IPS-15b (cell line): ENCODE measurements at regions not wholly inside any gene's neighbourhood (a gene's known extent, or its start where the extent isn't known, plus 50 kb on each side); places are given as distances from the start of the nearest gene placed in this dataset.

Source experiments
- H3K27me3 ChIP-seq: one replicate; pipeline ENCODE4 v1.6.1; 2013; ENCODE audit warnings: low read length; ENCODE audit not compliant: control insufficient read depth, insufficient read depth
- H3K36me3 ChIP-seq: one replicate; pipeline ENCODE4 v1.6.1; 2013; ENCODE audit warnings: low read length; ENCODE audit not compliant: control insufficient read depth, insufficient read depth
- H3K4me1 ChIP-seq: one replicate; pipeline ENCODE4 v1.6.1; 2013; ENCODE audit warnings: mild to moderate bottlenecking, low read length; ENCODE audit not compliant: control insufficient read depth, insufficient read depth
- H3K4me3 ChIP-seq: one replicate; pipeline ENCODE4 v1.5.1; 2013; ENCODE audit warnings: low read depth, low read length
- H3K9ac ChIP-seq: one replicate; pipeline ENCODE4 v1.6.1; 2013; ENCODE audit warnings: low read depth, mild to moderate bottlenecking, low read length
- H3K9me3 ChIP-seq: one replicate; pipeline ENCODE4 v1.6.1; 2013; ENCODE audit warnings: mild to moderate bottlenecking, low read length; ENCODE audit not compliant: control insufficient read depth, insufficient read depth

GRCh38 chr9:101897196-101897595 lies 158.7 kb upstream of the GRIN3A start:
- Histone ChIP-seq H3K36me3 (no peaks in the 10 kb centered on the region), H3K9me3 (no peaks in the 10 kb centered on the region), H3K4me3 (no peak overlapping the region), H3K27me3 (no peaks in the 10 kb centered on the region), H3K4me1 (no peaks in the 10 kb centered on the region), H3K9ac (no peak overlapping the region)

DNA sequence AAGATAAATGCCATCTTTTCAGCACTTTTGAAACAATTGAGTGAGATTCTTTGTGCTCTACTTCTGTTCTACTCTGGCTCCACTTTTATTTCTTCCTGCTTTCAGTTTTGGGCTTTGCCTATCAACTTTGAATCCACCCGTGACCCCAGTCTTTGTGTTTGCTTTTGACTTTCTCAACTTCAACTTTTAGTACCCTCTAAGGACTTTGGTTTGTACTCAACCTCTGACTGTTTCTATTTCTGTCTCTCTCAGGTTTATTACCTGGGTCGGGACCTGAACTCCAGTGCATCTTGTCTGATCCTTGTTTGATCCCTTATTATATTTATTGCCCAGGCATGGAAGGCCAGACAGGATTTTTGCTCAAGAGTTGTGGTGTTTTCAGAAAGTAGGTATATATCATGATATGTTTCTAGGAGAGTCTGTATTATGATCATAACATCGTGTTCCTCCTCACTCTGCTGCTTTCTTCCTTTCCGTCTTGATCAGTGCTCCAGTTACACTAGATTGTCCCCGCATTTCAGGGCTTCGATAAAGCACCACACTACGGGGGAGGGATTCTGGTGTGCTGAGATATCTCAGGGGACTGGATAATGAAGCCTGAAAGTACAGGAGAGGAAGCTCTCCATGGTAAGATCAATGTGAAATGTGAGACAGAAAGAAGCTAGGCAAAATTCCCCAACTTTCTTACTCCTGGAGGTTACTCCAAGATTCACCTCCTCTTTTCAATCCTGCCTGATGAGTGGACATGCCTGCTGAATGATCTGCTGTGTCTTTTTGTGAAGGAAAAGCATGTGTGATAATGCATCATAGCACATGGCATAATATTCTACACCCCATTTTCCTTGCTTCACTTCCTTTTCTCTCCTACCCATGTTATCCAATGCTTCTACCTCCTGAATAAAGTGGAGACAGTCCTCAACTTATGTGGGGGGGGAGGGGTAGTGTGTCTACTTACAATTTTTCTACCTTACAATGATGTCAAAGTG lies 155.5 kb upstream of the GRIN3A start:
- H3K27me3 ChIP-seq: no peaks in the 10 kb centered on the region
- H3K4me1 ChIP-seq: no peaks in the 10 kb centered on the region
- H3K36me3 ChIP-seq: no peaks in the 10 kb centered on the region
- no peak overlapping the region for H3K4me3 ChIP-seq
- H3K9ac ChIP-seq: no peak overlapping the region
- no peaks in the 10 kb centered on the region for H3K9me3 ChIP-seq

GRCh38 chr9:101881508-101881907 lies 143.1 kb upstream of the GRIN3A start:
- Histone ChIP-seq H3K27me3 (no peaks in the 10 kb centered on the region), H3K9ac (no peak overlapping the region), H3K9me3 (no peaks in the 10 kb centered on the region), H3K36me3 (no peaks in the 10 kb centered on the region), H3K4me1 (no peaks in the 10 kb centered on the region), H3K4me3 (no peak overlapping the region)

GRCh38 chr9:101880846-101881245 lies 142.4 kb upstream of the GRIN3A start:
- H3K27me3 ChIP-seq: no peaks in the 10 kb centered on the region
- H3K4me1 ChIP-seq: no peaks in the 10 kb centered on the region
- no peak overlapping the region for H3K4me3 ChIP-seq
- no peak overlapping the region for H3K9ac ChIP-seq
- H3K36me3 ChIP-seq: no peaks in the 10 kb centered on the region
- H3K9me3 ChIP-seq: no peaks in the 10 kb centered on the region

DNA sequence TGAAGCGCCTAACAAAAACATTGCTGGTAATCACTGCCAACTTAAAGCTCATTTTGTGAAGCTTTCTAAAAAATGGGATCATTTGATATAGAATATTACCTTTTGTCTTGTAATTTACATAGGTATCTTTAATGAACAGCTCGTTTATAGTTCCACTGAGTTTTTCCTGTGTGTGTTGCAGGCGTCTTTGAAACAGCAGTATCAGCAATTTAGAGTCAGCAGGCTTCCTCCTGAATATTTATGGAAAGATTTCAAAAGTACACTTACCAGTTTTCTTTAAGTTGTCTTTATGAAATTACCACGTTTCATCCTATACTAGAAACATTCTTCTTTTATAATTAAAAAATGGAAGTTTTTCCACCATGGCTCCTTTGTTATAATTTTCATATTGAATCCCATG lies 140.3 kb upstream of the GRIN3A start:
- no peaks in the 10 kb centered on the region for H3K36me3 ChIP-seq
- H3K27me3 ChIP-seq: no peaks in the 10 kb centered on the region
- H3K9ac ChIP-seq: no peak overlapping the region
- H3K4me3 ChIP-seq: no peak overlapping the region
- no peaks in the 10 kb centered on the region for H3K4me1 ChIP-seq
- no peaks in the 10 kb centered on the region for H3K9me3 ChIP-seq

GRCh38 chr9:101877439-101877838 lies 139.0 kb upstream of the GRIN3A start:
- no peak overlapping the region for H3K4me3 ChIP-seq
- H3K36me3 ChIP-seq: no peaks in the 10 kb centered on the region
- no peak overlapping the region for H3K9ac ChIP-seq
- no peaks in the 10 kb centered on the region for H3K27me3 ChIP-seq
- H3K4me1 ChIP-seq: no peaks in the 10 kb centered on the region
- H3K9me3 ChIP-seq: no peaks in the 10 kb centered on the region

DNA sequence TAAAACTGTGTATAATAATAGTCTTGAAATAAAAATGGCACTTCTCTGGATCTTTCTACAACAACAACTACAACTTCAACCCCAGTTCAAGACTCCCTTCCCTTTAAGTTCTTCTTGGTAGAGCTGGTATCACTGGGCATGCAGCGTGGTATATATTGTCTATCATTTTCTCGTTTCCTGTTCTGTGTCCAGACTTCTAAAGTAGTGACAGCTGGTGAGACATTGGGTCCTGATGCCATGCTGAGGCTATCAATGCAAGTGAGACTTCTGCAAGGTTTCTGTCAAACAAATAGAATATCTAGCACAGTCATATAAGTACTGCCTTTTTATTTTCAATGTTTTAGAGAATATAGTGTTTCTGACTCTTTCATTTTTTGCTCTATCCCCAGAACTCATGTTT lies 123.0 kb upstream of the GRIN3A start:
- H3K36me3 ChIP-seq: no peaks in the 10 kb centered on the region
- H3K4me1 ChIP-seq: no peaks in the 10 kb centered on the region
- no peak overlapping the region for H3K9ac ChIP-seq
- no peaks in the 10 kb centered on the region for H3K9me3 ChIP-seq
- no peaks in the 10 kb centered on the region for H3K27me3 ChIP-seq
- H3K4me3 ChIP-seq: no peak overlapping the region

DNA sequence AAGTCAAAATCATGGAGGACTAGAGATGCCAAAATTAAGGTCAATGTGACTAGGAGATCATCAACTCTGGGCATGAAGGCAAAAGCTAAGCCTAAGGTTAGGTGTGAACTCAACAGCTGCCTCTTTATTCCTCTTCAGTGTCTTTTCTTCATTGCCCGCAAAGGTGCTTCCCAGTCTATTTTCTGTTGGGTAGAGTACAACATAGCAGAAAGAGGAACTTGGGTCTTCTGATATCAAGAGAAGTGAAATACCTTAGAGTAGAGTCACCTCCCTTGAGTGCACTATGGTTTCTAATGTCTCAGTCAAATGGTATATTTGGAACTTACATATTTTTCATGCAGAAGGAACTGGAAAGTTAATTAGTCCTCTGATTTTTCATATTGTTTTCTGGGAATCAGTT lies 122.5 kb upstream of the GRIN3A start:
- no peaks in the 10 kb centered on the region for H3K4me1 ChIP-seq
- no peak overlapping the region for H3K4me3 ChIP-seq
- no peaks in the 10 kb centered on the region for H3K9me3 ChIP-seq
- no peak overlapping the region for H3K9ac ChIP-seq
- no peaks in the 10 kb centered on the region for H3K27me3 ChIP-seq
- no peaks in the 10 kb centered on the region for H3K36me3 ChIP-seq

- H3K9ac ChIP-seq: no peak overlapping the region
- no peaks in the 10 kb centered on the region for H3K27me3 ChIP-seq
- H3K4me3 ChIP-seq: no peak overlapping the region
- H3K36me3 ChIP-seq: no peaks in the 10 kb centered on the region
- no peaks in the 10 kb centered on the region for H3K9me3 ChIP-seq
- no peaks in the 10 kb centered on the region for H3K4me1 ChIP-seq
Measured at GRCh38 chr9:101859620-101860019, 121.2 kb upstream of the GRIN3A start.

GRCh38 chr9:101858026-101858425 lies 119.6 kb upstream of the GRIN3A start:
- Histone ChIP-seq H3K27me3 (no peaks in the 10 kb centered on the region), H3K4me3 (no peak overlapping the region), H3K36me3 (no peaks in the 10 kb centered on the region), H3K9ac (no peak overlapping the region), H3K9me3 (no peaks in the 10 kb centered on the region), H3K4me1 (no peaks in the 10 kb centered on the region)

DNA sequence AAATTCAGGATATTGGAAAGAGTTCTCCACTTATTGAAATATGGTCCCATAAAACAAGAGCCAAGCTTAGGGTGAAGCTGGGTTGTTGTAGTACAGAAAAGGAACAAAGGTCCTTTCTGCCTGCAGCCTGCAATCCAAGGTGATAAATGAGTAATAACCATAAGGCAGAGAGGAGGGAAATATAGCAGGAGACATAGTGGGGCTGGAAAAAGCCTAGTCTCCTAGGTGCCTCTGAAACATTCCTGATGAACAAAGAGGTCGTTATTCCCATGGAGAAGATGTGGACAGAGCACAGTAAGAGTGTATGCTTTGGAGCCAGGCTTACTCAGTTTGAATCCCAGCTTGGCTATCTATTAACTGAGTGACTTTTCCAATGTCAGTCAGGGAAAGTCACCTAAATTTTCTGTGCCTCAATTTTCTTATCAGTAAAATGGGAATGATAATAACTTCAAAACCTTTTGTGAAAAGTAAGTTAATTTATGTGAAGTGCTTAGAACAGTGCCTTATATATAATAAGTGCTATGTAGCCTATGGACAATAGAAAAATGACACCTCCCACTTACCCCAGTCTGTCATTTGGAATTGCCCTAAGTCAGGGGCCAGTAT lies 110.8 kb upstream of the GRIN3A start:
- Histone ChIP-seq H3K27me3 (no peaks in the 10 kb centered on the region), H3K4me1 (no peaks in the 10 kb centered on the region), H3K4me3 (no peak overlapping the region), H3K36me3 (no peaks in the 10 kb centered on the region), H3K9ac (no peak overlapping the region), H3K9me3 (no peaks in the 10 kb centered on the region)

- no peak overlapping the region for H3K4me3 ChIP-seq
- H3K27me3 ChIP-seq: no peaks in the 10 kb centered on the region
- H3K4me1 ChIP-seq: no peaks in the 10 kb centered on the region
Measured at GRCh38 chr9:101848485-101848919, 110.1 kb upstream of the GRIN3A start.

More at GRCh38 chr9:101848485-101848919, 110.1 kb upstream of the GRIN3A start:
- Histone ChIP-seq H3K36me3 (no peaks in the 10 kb centered on the region), H3K9me3 (no peaks in the 10 kb centered on the region), H3K9ac (no peak overlapping the region)
